ENCODE measurements at regions not wholly inside any gene's neighbourhood (a gene's known extent, or its start where the extent isn't known, plus 50 kb on each side); places are given as distances from the start of the nearest gene placed in this dataset.

- no peak overlapping the region for H3K27ac ChIP-seq (ENCODE audit: insufficient read depth, low read length, poor library complexity, severe bottlenecking)
- H3K27me3 ChIP-seq (replicated peaks; ENCODE audit: control insufficient read depth, insufficient read depth, low read length, poor library complexity, severe bottlenecking) = no peaks in the 10 kb centered on the region
- no peaks in the 10 kb centered on the region for H3K4me1 ChIP-seq (ENCODE audit: control insufficient read depth, insufficient read depth, low read length, poor library complexity, severe bottlenecking)
- no peak overlapping the region for H3K4me3 ChIP-seq (ENCODE audit: insufficient read depth, low read depth, low read length, poor library complexity, severe bottlenecking)
- no peak for DNase-seq
- no peaks in the 10 kb centered on the region for H3K9me3 ChIP-seq (ENCODE audit: control insufficient read depth, low read length)
- no peaks in the 10 kb centered on the region for H3K36me3 ChIP-seq (ENCODE audit: control insufficient read depth, insufficient read depth, low read length)
These were observed 316.6 kb upstream of the ZNF32 start for GRCh38 chr10:43965033-43965917.

GRCh38 chr10:43964486-43964885 is 315.8 kb upstream of the ZNF32 start:
- Histone ChIP-seq H3K36me3 (ENCODE audit: control insufficient read depth, insufficient read depth, low read length) (no peaks in the 10 kb centered on the region), H3K27me3 (replicated peaks; ENCODE audit: control insufficient read depth, insufficient read depth, low read length, poor library complexity, severe bottlenecking) (no peaks in the 10 kb centered on the region), H3K4me1 (ENCODE audit: control insufficient read depth, insufficient read depth, low read length, poor library complexity, severe bottlenecking) (no peaks in the 10 kb centered on the region), H3K9me3 (ENCODE audit: control insufficient read depth, low read length) (no peaks in the 10 kb centered on the region), H3K4me3 (ENCODE audit: insufficient read depth, low read depth, low read length, poor library complexity, severe bottlenecking) (no peak overlapping the region), H3K27ac (ENCODE audit: insufficient read depth, low read length, poor library complexity, severe bottlenecking) (no peak overlapping the region)
- no peak for DNase-seq

GRCh38 chr10:43963793-43964425 is 315.2 kb upstream of the ZNF32 start:
- no peaks in the 10 kb centered on the region for H3K4me1 ChIP-seq (ENCODE audit: control insufficient read depth, insufficient read depth, low read length, poor library complexity, severe bottlenecking)
- DNase-seq = no peak
- no peak overlapping the region for H3K27ac ChIP-seq (ENCODE audit: insufficient read depth, low read length, poor library complexity, severe bottlenecking)
- H3K9me3 ChIP-seq (ENCODE audit: control insufficient read depth, low read length) = no peaks in the 10 kb centered on the region
- H3K36me3 ChIP-seq (ENCODE audit: control insufficient read depth, insufficient read depth, low read length) = no peaks in the 10 kb centered on the region
- no peak overlapping the region for H3K4me3 ChIP-seq (ENCODE audit: insufficient read depth, low read depth, low read length, poor library complexity, severe bottlenecking)
- H3K27me3 ChIP-seq (replicated peaks; ENCODE audit: control insufficient read depth, insufficient read depth, low read length, poor library complexity, severe bottlenecking) = no peaks in the 10 kb centered on the region

GRCh38 chr10:43963379-43963778 is 314.7 kb upstream of the ZNF32 start:
- no peaks in the 10 kb centered on the region for H3K27me3 ChIP-seq (replicated peaks; ENCODE audit: control insufficient read depth, insufficient read depth, low read length, poor library complexity, severe bottlenecking)
- no peak overlapping the region for H3K27ac ChIP-seq (ENCODE audit: insufficient read depth, low read length, poor library complexity, severe bottlenecking)
- no peaks in the 10 kb centered on the region for H3K4me1 ChIP-seq (ENCODE audit: control insufficient read depth, insufficient read depth, low read length, poor library complexity, severe bottlenecking)
- H3K4me3 ChIP-seq (ENCODE audit: insufficient read depth, low read depth, low read length, poor library complexity, severe bottlenecking) = no peak overlapping the region
- DNase-seq = no peak
- no peaks in the 10 kb centered on the region for H3K36me3 ChIP-seq (ENCODE audit: control insufficient read depth, insufficient read depth, low read length)
- H3K9me3 ChIP-seq (ENCODE audit: control insufficient read depth, low read length) = no peaks in the 10 kb centered on the region

GRCh38 chr10:43962346-43963191 is 313.9 kb upstream of the ZNF32 start:
- Histone ChIP-seq H3K36me3 (ENCODE audit: control insufficient read depth, insufficient read depth, low read length) (no peaks in the 10 kb centered on the region), H3K4me3 (ENCODE audit: insufficient read depth, low read depth, low read length, poor library complexity, severe bottlenecking) (no peak overlapping the region), H3K4me1 (ENCODE audit: control insufficient read depth, insufficient read depth, low read length, poor library complexity, severe bottlenecking) (no peaks in the 10 kb centered on the region), H3K9me3 (ENCODE audit: control insufficient read depth, low read length) (no peaks in the 10 kb centered on the region), H3K27ac (ENCODE audit: insufficient read depth, low read length, poor library complexity, severe bottlenecking) (no peak overlapping the region), H3K27me3 (replicated peaks; ENCODE audit: control insufficient read depth, insufficient read depth, low read length, poor library complexity, severe bottlenecking) (no peaks in the 10 kb centered on the region)
- no peak for DNase-seq

GRCh38 chr10:43961523-43962345 is 313.1 kb upstream of the ZNF32 start:
- DNase-seq = no peak
- Histone ChIP-seq H3K36me3 (ENCODE audit: control insufficient read depth, insufficient read depth, low read length) (no peaks in the 10 kb centered on the region), H3K27me3 (replicated peaks; ENCODE audit: control insufficient read depth, insufficient read depth, low read length, poor library complexity, severe bottlenecking) (no peaks in the 10 kb centered on the region), H3K4me1 (ENCODE audit: control insufficient read depth, insufficient read depth, low read length, poor library complexity, severe bottlenecking) (no peaks in the 10 kb centered on the region), H3K27ac (ENCODE audit: insufficient read depth, low read length, poor library complexity, severe bottlenecking) (no peak overlapping the region), H3K9me3 (ENCODE audit: control insufficient read depth, low read length) (no peaks in the 10 kb centered on the region), H3K4me3 (ENCODE audit: insufficient read depth, low read depth, low read length, poor library complexity, severe bottlenecking) (no peak overlapping the region)

- H3K27me3 ChIP-seq (replicated peaks; ENCODE audit: control insufficient read depth, insufficient read depth, low read length, poor library complexity, severe bottlenecking) = no peaks in the 10 kb centered on the region
- H3K36me3 ChIP-seq (ENCODE audit: control insufficient read depth, insufficient read depth, low read length) = no peaks in the 10 kb centered on the region
- H3K9me3 ChIP-seq (ENCODE audit: control insufficient read depth, low read length) = no peaks in the 10 kb centered on the region
- DNase-seq = no peak
- H3K4me3 ChIP-seq (ENCODE audit: insufficient read depth, low read depth, low read length, poor library complexity, severe bottlenecking) = no peak overlapping the region
- no peak overlapping the region for H3K27ac ChIP-seq (ENCODE audit: insufficient read depth, low read length, poor library complexity, severe bottlenecking)
- H3K4me1 ChIP-seq (ENCODE audit: control insufficient read depth, insufficient read depth, low read length, poor library complexity, severe bottlenecking) = no peaks in the 10 kb centered on the region
These were observed 312.3 kb upstream of the ZNF32 start for GRCh38 chr10:43960981-43961380.

GRCh38 chr10:43960477-43960876 is 311.8 kb upstream of the ZNF32 start:
- Histone ChIP-seq H3K4me3 (ENCODE audit: insufficient read depth, low read depth, low read length, poor library complexity, severe bottlenecking) (no peak overlapping the region), H3K27me3 (replicated peaks; ENCODE audit: control insufficient read depth, insufficient read depth, low read length, poor library complexity, severe bottlenecking) (no peaks in the 10 kb centered on the region), H3K4me1 (ENCODE audit: control insufficient read depth, insufficient read depth, low read length, poor library complexity, severe bottlenecking) (no peaks in the 10 kb centered on the region), H3K36me3 (ENCODE audit: control insufficient read depth, insufficient read depth, low read length) (no peaks in the 10 kb centered on the region), H3K9me3 (ENCODE audit: control insufficient read depth, low read length) (no peaks in the 10 kb centered on the region), H3K27ac (ENCODE audit: insufficient read depth, low read length, poor library complexity, severe bottlenecking) (no peak overlapping the region)
- no peak for DNase-seq

GRCh38 chr10:43960135-43960415 is 311.4 kb upstream of the ZNF32 start:
- no peaks in the 10 kb centered on the region for H3K4me1 ChIP-seq (ENCODE audit: control insufficient read depth, insufficient read depth, low read length, poor library complexity, severe bottlenecking)
- no peak overlapping the region for H3K27ac ChIP-seq (ENCODE audit: insufficient read depth, low read length, poor library complexity, severe bottlenecking)
- no peaks in the 10 kb centered on the region for H3K9me3 ChIP-seq (ENCODE audit: control insufficient read depth, low read length)
- H3K36me3 ChIP-seq (ENCODE audit: control insufficient read depth, insufficient read depth, low read length) = no peaks in the 10 kb centered on the region
- DNase-seq = no peak
- no peak overlapping the region for H3K4me3 ChIP-seq (ENCODE audit: insufficient read depth, low read depth, low read length, poor library complexity, severe bottlenecking)
- no peaks in the 10 kb centered on the region for H3K27me3 ChIP-seq (replicated peaks; ENCODE audit: control insufficient read depth, insufficient read depth, low read length, poor library complexity, severe bottlenecking)
